ENCODE measurements at regions not wholly inside any gene's neighbourhood (a gene's known extent, or its start where the extent isn't known, plus 50 kb on each side); places are given as distances from the start of the nearest gene placed in this dataset.

GRCh38 chr2:239473211-239473805 is 72.5 kb upstream of the HDAC4 start:
- TF ChIP-seq CTCF (IDR thresholded peaks at IDR 0.05; ENCODE audit: insufficient read depth, low read depth, low read length, missing control alignments), result no peak
- no peak for DNase-seq (ENCODE audit: low read depth)
- H3K4me3 ChIP-seq (ENCODE audit: low read length), result no peak overlapping the region

- no peak for DNase-seq (ENCODE audit: low read depth)
- no peak for TF ChIP-seq CTCF (IDR thresholded peaks at IDR 0.05; ENCODE audit: insufficient read depth, low read depth, low read length, missing control alignments)
- H3K4me3 ChIP-seq (ENCODE audit: low read length), result no peak overlapping the region
These were observed 71.5 kb upstream of the HDAC4 start for GRCh38 chr2:239472235-239472775.

- TF ChIP-seq CTCF (IDR thresholded peaks at IDR 0.05; ENCODE audit: insufficient read depth, low read depth, low read length, missing control alignments), result no peak
- no peak for DNase-seq (ENCODE audit: low read depth)
These were observed 70.4 kb upstream of the HDAC4 start for GRCh38 chr2:239471011-239471792.

GRCh38 chr2:239470151-239470900 is 69.5 kb upstream of the HDAC4 start:
- TF ChIP-seq CTCF (IDR thresholded peaks at IDR 0.05; ENCODE audit: insufficient read depth, low read depth, low read length, missing control alignments), result no peak
- no peak overlapping the region for H3K4me3 ChIP-seq (ENCODE audit: low read length)
- no peak for DNase-seq (ENCODE audit: low read depth)

More at GRCh38 chr2:239471011-239471792, 70.4 kb upstream of the HDAC4 start:
- no peak overlapping the region for H3K4me3 ChIP-seq (ENCODE audit: low read length)

GRCh38 chr2:239469106-239469960 is 68.5 kb upstream of the HDAC4 start:
- TF ChIP-seq CTCF (IDR thresholded peaks at IDR 0.05; ENCODE audit: insufficient read depth, low read depth, low read length, missing control alignments), result no peak
- no peak for DNase-seq (ENCODE audit: low read depth)
- H3K4me3 ChIP-seq (ENCODE audit: low read length), result no peak overlapping the region

GRCh38 chr2:239468491-239469105 is 67.8 kb upstream of the HDAC4 start:
- no peak overlapping the region for H3K4me3 ChIP-seq (ENCODE audit: low read length)
- DNase-seq (ENCODE audit: low read depth), result no peak
- no peak for TF ChIP-seq CTCF (IDR thresholded peaks at IDR 0.05; ENCODE audit: insufficient read depth, low read depth, low read length, missing control alignments)
